ENCODE measurements at regions not wholly inside any gene's neighbourhood (a gene's known extent, or its start where the extent isn't known, plus 50 kb on each side); places are given as distances from the start of the nearest gene placed in this dataset.

DNA sequence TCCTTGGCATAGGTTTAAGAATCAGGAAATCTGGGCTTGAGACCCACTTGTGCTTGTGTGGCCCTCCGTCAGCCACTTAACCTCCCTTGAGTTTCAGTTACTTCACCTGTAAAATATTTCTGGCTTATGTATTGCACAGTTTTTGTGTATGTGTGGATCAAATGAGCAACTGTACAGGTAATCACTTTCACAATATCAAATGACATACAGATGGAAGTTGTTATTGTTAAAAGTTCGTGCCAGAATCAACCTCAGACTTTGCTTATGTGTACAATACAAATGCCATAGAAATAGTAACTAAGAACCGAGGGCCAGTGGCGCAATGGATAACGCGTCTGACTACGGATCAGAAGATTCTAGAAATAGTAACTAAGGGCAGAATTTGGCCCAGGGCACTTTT is 65.6 kb upstream of the KIF13A start:
- TF ChIP-seq, protein P1, sequence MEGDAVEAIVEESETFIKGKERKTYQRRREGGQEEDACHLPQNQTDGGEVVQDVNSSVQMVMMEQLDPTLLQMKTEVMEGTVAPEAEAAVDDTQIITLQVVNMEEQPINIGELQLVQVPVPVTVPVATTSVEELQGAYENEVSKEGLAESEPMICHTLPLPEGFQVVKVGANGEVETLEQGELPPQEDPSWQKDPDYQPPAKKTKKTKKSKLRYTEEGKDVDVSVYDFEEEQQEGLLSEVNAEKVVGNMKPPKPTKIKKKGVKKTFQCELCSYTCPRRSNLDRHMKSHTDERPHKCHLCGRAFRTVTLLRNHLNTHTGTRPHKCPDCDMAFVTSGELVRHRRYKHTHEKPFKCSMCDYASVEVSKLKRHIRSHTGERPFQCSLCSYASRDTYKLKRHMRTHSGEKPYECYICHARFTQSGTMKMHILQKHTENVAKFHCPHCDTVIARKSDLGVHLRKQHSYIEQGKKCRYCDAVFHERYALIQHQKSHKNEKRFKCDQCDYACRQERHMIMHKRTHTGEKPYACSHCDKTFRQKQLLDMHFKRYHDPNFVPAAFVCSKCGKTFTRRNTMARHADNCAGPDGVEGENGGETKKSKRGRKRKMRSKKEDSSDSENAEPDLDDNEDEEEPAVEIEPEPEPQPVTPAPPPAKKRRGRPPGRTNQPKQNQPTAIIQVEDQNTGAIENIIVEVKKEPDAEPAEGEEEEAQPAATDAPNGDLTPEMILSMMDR (IDR thresholded peaks at IDR 0.05) = no peak
- TF ChIP-seq POLR2A (IDR thresholded peaks at IDR 0.05) (no peak), POLR2AphosphoS5 (IDR thresholded peaks at IDR 0.05; ENCODE audit: insufficient read depth in 1 of 2, low read depth in 1 of 2) (no peak)

Data from vagina (tissue), 2 donors.